Kidney (tissue), 13 donors: ENCODE measurements at regions not wholly inside any gene's neighbourhood (a gene's known extent, or its start where the extent isn't known, plus 50 kb on each side); places are given as distances from the start of the nearest gene placed in this dataset.

ENCODE experiments used
- DNase-seq, 5 donors: peaks; one replicate each; pipeline ENCODE4 v3.0.0-alpha.2; 2013 to 2020
- FAIRE-seq: peaks from 2 replicates; lab custom pipeline; 2012; peaks lifted over from hg19 to GRCh38; lab: Jason Lieb, UNC
- H3K27ac ChIP-seq, 2 donors: one replicate each; pipeline ENCODE4 v1.7.0; 2013; ENCODE audit warnings: low read depth in 2 of 2, low read length in 2 of 2, inconsistent platforms in 1 of 2
- H3K27me3 ChIP-seq: one replicate; pipeline ENCODE4 v1.7.1; 2013; ENCODE audit warnings: low read length, inconsistent platforms; ENCODE audit not compliant: control insufficient read depth, insufficient read depth
- H3K36me3 ChIP-seq, 3 donors: one replicate each; pipeline versions ENCODE4 v1.7.0 to v1.7.1; 2013; ENCODE audit warnings: low read length in 3 of 3, control low read depth in 1 of 3, inconsistent platforms in 1 of 3; ENCODE audit not compliant: insufficient read depth in 3 of 3, control insufficient read depth in 2 of 3
- H3K4me1 ChIP-seq, 3 donors: one replicate each; pipeline versions ENCODE4 v1.7.0 to v1.7.1; 2013; ENCODE audit warnings: low read length in 3 of 3, inconsistent platforms in 1 of 3, low read depth in 1 of 3; ENCODE audit not compliant: control insufficient read depth in 2 of 3, insufficient read depth in 2 of 3
- H3K4me3 ChIP-seq, 3 donors: one replicate each; pipeline versions ENCODE4 v1.7.0 to v1.8.1; 2013; ENCODE audit warnings: low read length in 3 of 3, control low read depth in 1 of 3, inconsistent platforms in 1 of 3
- H3K9ac ChIP-seq, 3 donors: one replicate each; pipeline versions ENCODE4 v1.7.0 to v1.7.1; 2013; ENCODE audit warnings: low read length in 3 of 3, control low read depth in 1 of 3, inconsistent platforms in 1 of 3
- H3K9me3 ChIP-seq, 3 donors: one replicate each; pipeline versions ENCODE4 v1.7.0 to v1.7.1; 2013; ENCODE audit warnings: low read length in 3 of 3, control low read depth in 1 of 3, inconsistent platforms in 1 of 3; ENCODE audit not compliant: control insufficient read depth in 2 of 3, insufficient read depth in 1 of 3
- CTCF ChIP-seq: IDR thresholded peaks from 3 replicates; pipeline ENCODE4 v1.5.1; 2012; ENCODE audit warnings: mild to moderate bottlenecking, moderate library complexity, borderline replicate concordance; ENCODE audit not compliant: insufficient read depth; ENCODE audit errors: extremely low read depth
- intact Hi-C: fragments of 100-400 bp; cut with DNase I; formaldehyde crosslinking; loops from one replicate; pipeline ENCODE4 v1.11.1; 2022
- donor health status: control.
- donor health status: control.
- donor health status: control.
- donor health status: control.
- donor health status: control.
- donor health status: DM: yes; HTN: yes; CAD: no.
- donor health status: Normal renal cell carcinoma (clear cell type).

DNA sequence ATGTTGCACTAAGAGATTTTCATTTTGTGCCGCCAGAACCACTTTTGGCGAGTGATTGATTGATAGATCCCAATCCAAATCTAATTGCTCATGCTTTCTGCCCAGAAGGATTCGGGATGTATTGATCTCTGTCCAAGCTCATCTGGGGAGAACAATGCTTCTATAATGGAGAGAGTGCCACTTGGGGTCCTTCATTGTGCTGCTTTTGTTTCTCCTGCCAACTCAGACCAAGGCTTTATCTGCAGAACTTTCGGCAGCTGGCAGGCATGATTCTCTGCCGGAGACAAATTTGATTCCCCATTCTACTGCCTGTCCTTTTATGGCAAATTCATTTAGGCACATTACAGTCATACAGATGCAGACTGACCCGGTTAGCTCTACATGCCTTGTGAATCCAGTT, 62.9 kb upstream of the NTM start:
- no peak overlapping the region for H3K9ac ChIP-seq
- DNase-seq (no peak), FAIRE-seq (no peak)
- TF ChIP-seq CTCF, result no peak
- no peaks in the 10 kb centered on the region for H3K4me1 ChIP-seq
- no peaks in the 10 kb centered on the region for H3K9me3 ChIP-seq
- H3K27me3 ChIP-seq, result no peaks in the 10 kb centered on the region
- no peak overlapping the region for H3K4me3 ChIP-seq
- no peaks in the 10 kb centered on the region for H3K36me3 ChIP-seq
- H3K27ac ChIP-seq, result no peak overlapping the region
- intact Hi-C loops, result no loop called here

- Histone ChIP-seq H3K9ac (no peak overlapping the region), H3K27me3 (no peaks in the 10 kb centered on the region), H3K4me1 (no peaks in the 10 kb centered on the region), H3K27ac (no peak overlapping the region), H3K36me3 (no peaks in the 10 kb centered on the region), H3K9me3 (no peaks in the 10 kb centered on the region), H3K4me3 (no peak overlapping the region)
- FAIRE-seq (no peak), DNase-seq (no peak)
- intact Hi-C loops, result no loop called here
- no peak for TF ChIP-seq CTCF
Observed at GRCh38 chr11:131309776-131310175, 60.6 kb upstream of the NTM start.

DNA sequence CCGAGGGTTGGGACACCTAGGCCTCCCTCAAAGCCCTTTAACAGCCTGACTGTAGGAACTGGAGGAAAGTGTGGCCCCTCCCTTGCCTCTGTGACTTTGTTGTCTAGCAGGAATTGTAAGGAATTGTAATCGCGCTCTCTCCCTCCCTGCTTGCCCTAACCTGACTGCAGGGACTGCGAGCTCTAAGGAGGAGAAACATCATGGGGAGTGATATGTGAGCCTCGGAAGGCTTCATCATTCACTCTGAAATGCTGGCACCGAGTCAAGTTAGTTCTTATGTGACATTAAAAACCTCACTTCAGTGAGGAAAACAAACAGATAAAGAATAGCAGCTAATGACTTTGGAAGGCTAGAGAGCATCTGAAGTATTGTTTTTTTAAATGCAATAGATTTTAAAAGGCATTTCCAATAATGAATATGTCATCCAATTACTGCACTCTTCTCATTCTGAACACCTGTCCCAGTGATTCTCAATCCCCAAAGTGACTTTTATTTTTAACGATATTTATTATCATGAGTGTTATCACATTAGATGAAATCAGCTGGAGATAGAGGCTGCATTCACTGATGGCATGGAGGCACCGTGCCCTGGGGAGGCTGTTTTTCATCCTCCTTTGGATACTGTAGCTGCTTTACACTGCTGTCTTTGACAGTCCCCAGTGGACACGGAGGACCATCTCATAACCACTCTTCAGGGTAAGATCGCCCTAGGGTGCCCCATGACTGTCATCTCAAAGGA, 58.5 kb upstream of the NTM start:
- H3K27me3 ChIP-seq, result no peaks in the 10 kb centered on the region
- no peaks in the 10 kb centered on the region for H3K9me3 ChIP-seq
- H3K9ac ChIP-seq, result no peak overlapping the region
- intact Hi-C loops, result no loop called here
- H3K27ac ChIP-seq, result no peak overlapping the region
- H3K4me1 ChIP-seq, result no peaks in the 10 kb centered on the region
- no peaks in the 10 kb centered on the region for H3K36me3 ChIP-seq
- no peak for TF ChIP-seq CTCF
- DNase-seq (peak in 3 of 5 donors; percentile 36 to 78 (median 72)), FAIRE-seq (no peak)
- H3K4me3 ChIP-seq, result no peak overlapping the region
